NOMO-1 (cell line): ENCODE measurements at regions not wholly inside any gene's neighbourhood (a gene's known extent, or its start where the extent isn't known, plus 50 kb on each side); places are given as distances from the start of the nearest gene placed in this dataset.
"Not testable (repeated sequence)": the region's sequence is repeated elsewhere in the genome, so short reads cannot be mapped to it uniquely, and the experiment has no call there.

ENCODE experiments used
- DNase-seq, 2 experiments: peaks; one replicate each; lab custom pipeline; 2025; ENCODE audit not compliant: unreplicated experiment in 2 of 2; lab: John Stamatoyannopoulos, UW

DNA sequence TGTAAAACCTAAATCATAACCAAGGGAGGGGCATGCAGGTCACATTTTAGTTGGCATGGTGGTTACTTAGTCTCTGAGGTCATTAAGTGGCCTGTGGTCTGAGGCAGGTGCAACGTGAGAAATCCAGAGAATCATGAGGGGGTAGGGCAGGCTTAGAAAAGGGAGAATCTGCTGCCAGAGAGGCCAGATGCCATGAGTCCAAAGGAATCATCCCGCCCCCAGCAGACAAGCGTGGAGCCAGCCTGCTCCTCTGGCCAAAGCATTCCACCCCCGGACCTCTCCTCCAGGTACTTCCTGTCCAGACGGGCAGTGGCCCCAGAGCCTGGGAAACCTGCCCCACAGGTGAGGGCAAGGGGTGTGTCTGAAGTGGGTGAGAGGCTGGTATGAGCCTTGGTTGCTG is 196.4 kb upstream of the ZNF32 start:
- DNase-seq: no peak

DNA sequence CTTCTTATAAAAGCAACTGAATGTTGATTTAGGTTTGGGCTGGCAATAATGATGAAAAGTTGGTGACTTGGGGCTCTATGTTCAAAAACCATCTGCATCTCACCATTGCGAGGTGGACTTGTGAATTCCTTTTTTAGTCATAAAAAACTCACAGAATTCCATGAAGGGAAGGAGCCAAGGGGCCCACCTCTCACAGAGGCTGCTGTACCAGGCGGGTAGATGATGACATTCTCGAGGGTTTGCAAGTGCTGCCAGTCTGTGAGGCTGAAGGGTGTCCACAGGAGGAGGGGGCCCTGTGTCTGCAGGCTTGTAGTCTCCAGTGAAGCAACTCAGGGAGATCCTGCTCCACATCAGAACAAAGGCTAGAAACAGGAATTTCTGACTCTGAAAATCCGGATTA is 195.5 kb upstream of the ZNF32 start:
- DNase-seq: no peak

GRCh38 chr10:43843321-43844101 is 194.8 kb upstream of the ZNF32 start:
- DNase-seq: no peak

- no peak for DNase-seq
These were observed 193.8 kb upstream of the ZNF32 start for GRCh38 chr10:43842496-43842895.

DNA sequence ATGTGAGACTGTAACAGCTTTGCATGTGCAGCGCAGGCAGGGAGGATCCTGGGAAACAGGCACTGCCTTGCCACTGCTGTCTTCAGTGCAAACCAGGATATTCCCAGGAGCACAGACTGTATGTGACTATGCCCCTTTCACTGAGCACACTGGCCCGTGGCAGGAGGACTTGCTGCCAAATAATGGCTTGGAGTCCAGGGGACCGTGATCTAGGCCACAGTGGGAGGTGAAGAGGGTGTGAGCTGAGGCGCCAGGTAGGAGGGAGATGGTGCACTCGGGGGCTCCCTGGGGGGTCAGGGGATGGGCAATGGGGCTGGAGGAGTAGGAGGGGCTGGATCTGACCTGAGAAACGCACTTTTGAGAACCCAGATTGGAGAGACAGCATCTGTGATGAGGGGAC is 193.4 kb upstream of the ZNF32 start:
- no peak for DNase-seq

- DNase-seq: no peak
These were observed 191.3 kb upstream of the ZNF32 start for GRCh38 chr10:43839973-43840372.

- not testable (repeated sequence) for DNase-seq
These were observed 186.1 kb upstream of the ZNF32 start for GRCh38 chr10:43834751-43835150.

DNA sequence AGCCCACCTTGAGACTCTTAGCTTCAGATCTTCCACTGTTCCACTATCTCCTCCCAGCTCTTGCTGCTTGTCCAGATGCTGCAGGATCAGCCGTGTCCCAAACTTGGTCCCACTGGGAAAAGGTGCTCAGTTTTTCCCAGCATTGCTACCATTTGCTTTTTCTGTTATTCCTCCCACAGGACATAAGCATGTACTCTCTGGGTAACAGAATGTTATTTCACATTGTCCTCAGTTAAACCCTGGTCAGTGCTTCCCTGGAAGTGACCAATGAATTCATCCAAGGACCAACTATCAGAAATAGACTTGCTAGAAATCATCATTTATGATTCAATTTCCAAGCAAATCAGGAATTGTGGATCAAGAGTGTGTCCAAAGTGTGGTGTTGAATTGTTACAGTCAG is 179.2 kb upstream of the ZNF32 start:
- no peak for DNase-seq

DNA sequence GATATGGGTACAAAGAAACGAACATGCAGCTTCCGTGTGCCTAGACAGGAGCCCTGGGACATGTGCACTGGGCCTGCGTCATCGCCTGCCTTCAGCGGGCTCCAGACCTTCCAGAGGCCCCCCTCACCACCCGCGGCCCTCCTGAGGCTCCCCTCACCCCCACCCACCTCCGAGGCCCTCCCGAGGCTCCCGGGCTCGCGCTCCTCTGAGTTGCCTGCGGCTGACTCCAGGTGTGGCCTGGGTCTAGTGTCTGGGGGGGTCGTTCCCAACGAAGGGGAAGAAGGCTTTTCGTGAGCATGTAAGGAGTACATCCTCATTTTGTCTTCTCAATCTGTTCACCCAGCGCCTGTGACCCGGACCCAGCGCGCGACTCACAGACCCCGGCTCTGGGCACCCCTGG is 177.3 kb upstream of the ZNF32 start:
- DNase-seq: no peak

DNA sequence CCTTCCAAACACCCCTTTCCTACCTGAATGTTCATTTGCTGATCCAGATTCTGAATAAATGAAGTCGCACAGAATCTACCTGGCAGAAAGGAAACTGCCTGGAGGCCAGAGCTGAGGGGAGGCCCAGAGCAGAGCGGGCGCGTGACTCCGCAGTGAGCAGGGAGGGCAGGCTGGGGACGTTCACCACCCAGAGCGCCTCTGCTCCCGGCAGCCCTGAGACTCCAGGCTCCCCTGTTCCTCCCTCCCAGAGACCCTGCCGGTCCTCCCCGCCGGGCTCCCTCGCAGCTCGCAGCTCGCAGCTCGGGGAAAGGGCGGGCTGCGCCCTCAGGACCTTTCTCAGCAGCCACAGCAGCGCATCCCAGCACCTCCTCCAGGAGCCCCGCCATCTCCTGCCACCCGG is 176.7 kb upstream of the ZNF32 start:
- DNase-seq: no peak

- no peak for DNase-seq
These were observed 176.3 kb upstream of the ZNF32 start for GRCh38 chr10:43824934-43825333.

DNA sequence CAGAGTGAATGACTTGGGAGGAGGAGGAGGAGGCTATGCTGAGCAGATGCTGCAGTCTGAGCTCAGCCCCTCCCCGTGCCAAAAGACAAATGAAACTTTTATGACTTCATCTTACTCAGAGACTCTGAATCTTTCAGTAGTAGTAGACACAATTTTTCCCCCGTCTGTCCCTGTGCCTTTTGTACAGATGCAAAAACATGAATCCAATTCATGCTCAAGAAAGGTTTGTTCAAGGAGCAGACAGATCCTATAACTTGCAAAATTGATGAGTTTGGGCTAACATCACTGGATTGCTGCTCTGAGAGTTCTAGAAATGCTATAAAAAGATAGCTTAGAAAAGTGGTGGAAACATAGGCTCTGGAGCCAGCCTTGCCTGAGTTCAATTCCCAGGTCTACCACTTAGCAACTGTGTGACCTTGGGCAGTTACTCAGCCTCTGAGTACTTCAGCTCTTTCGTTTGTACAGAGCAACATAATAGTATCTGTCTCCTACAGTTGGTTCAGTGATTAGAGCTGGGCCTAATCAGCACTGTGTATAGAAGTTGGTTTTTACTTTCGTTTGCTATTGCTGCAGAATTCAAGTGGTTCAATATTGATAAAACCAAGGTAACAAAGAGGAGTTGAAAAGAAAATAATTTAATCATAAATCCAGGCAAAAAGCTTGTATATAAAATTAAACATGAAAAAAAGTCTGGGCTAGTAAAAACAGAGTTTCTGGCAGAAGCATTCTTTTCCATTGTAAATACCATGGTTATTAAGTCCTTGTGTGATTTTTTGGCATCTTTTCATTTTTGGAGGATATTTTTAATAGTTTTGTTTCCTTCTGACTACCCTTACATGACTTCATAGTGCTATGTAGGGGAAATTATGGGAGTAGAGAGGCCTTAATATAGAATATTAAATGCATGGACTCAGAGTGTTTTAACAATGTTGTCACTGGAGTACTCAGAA is 174.2 kb upstream of the ZNF32 start:
- DNase-seq: no peak

GRCh38 chr10:43821103-43821502 is 172.4 kb upstream of the ZNF32 start:
- no peak for DNase-seq

GRCh38 chr10:43820663-43821062 is 172.0 kb upstream of the ZNF32 start:
- no peak for DNase-seq

DNA sequence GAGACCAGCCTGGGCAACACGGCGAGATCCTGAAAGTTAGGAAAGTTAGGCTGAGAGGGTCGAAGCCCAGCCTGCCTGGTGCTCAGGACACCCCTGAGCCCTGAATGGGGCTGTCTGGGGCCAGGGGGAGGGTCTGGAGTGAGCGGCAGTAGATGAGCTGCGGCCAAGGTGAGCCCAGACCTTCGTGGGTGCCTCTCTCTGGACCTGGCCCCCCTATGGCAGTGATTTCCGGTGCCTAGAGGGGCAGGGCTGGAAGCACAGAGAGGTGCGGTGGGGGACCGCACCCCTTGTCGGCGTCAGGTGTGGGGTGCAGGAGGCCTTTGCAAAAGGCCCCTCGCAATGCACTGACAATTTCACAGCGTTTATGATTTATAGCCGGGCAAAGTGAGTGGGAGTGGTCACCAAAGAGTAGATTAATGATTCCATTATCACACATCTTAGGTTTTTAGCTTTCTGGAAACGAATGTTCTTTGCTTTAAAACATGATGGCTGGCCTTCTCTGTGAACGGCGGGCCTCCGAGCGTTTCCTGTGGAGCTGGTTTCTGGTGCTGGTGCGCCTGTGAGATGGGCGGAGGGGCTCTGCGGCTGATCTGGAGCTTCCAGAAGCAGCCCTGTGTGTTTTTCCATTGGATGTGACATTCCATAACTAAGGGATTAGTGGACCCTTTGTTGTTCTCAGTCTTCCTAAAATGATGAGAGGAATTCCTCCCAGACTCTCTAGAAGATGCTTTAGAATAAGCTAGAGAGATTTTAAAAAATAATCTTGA is 171.0 kb upstream of the ZNF32 start:
- DNase-seq: no peak

GRCh38 chr10:43818687-43819086 is 170.0 kb upstream of the ZNF32 start:
- DNase-seq: no peak

GRCh38 chr10:43817368-43817767 is 168.7 kb upstream of the ZNF32 start:
- DNase-seq: no peak

GRCh38 chr10:43816351-43817321 is 168.0 kb upstream of the ZNF32 start:
- no peak for DNase-seq

DNA sequence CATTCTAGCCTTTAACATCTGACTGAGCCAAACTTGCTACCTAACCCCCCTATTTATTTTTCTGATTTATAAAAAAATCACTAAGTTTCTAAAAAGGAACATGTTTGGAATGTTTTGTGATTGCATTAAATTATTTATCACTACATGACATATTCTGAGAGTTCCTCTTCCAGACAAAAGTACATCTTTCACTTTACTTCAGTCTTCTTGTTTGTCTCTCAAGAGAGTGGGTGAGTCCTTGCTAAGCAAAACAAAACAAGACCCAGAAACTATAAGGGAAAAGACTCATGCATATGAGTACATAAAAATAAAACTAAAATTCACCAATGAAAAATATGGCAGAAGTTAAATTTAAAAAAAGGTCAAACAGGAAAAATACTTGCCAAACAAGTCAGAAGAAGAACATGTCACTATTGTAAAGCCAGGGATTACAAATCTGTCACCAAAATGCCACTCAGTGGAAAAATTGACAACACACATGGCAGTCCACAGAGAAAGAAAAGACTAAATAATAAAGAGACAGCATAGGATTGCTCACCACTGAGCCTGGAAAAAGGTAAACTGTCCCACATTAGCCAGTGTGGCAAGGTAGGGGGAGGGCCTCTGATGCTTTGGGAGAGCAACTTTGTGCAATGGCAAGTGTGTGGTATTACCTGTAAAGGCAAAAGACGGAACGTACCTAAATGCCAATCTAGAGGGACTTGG is 166.7 kb upstream of the ZNF32 start:
- no peak for DNase-seq
